ENCODE measurements at regions not wholly inside any gene's neighbourhood (a gene's known extent, or its start where the extent isn't known, plus 50 kb on each side); places are given as distances from the start of the nearest gene placed in this dataset.
"Not testable (repeated sequence)": the region's sequence is repeated elsewhere in the genome, so short reads cannot be mapped to it uniquely, and the experiment has no call there.

GRCh38 chr4:60981534-60981933, 218.6 kb upstream of the ADGRL3 start:
- Mint-ChIP-seq H3K9me3 (no peaks in the 10 kb centered on the region), H3K27me3 (no peaks in the 10 kb centered on the region), H3K4me1 (ENCODE audit: unreplicated experiment) (no peaks in the 10 kb centered on the region), H3K27ac (no peak overlapping the region), H3K4me3 (no peak overlapping the region), H3K36me3 (no peaks in the 10 kb centered on the region)
- TF ChIP-seq CTCF (conservative IDR thresholded peaks at IDR 0.05), result no peak
- no peak for DNase-seq (ENCODE audit: extremely low spot score, unreplicated experiment)

DNA sequence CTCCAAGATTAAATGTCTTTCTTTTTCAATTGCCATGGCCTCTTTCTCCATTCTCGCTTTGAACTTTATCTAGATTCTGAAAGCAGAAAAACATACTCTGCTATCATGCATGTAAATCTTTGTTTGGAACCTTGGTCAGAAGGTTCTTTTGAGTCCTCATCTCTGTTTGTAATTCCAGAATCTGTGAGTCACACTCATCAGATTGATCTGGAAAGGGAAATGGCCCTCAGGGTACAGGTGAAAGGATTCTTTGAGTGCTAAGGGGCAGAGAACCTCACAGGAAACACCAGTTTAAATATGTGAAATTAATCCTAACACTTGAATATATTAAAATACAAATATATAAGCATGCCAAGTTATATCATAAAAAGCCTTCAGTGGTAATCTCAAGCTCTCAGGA, 211.0 kb upstream of the ADGRL3 start:
- Mint-ChIP-seq H3K36me3 (no peaks in the 10 kb centered on the region), H3K4me1 (ENCODE audit: unreplicated experiment) (no peaks in the 10 kb centered on the region), H3K9me3 (no peaks in the 10 kb centered on the region), H3K27me3 (no peaks in the 10 kb centered on the region), H3K4me3 (no peak overlapping the region), H3K27ac (no peak overlapping the region)
- TF ChIP-seq CTCF (conservative IDR thresholded peaks at IDR 0.05), result no peak
- DNase-seq (ENCODE audit: extremely low spot score, unreplicated experiment), result no peak

GRCh38 chr4:60992037-60992436, 208.1 kb upstream of the ADGRL3 start:
- DNase-seq (ENCODE audit: extremely low spot score, unreplicated experiment), result no peak
- Mint-ChIP-seq H3K36me3 (no peaks in the 10 kb centered on the region), H3K27ac (no peak overlapping the region), H3K4me1 (ENCODE audit: unreplicated experiment) (no peaks in the 10 kb centered on the region), H3K9me3 (no peaks in the 10 kb centered on the region), H3K4me3 (no peak overlapping the region), H3K27me3 (no peaks in the 10 kb centered on the region)
- TF ChIP-seq CTCF (conservative IDR thresholded peaks at IDR 0.05), result no peak

- H3K27me3 Mint-ChIP-seq, result no peaks in the 10 kb centered on the region
- DNase-seq (ENCODE audit: extremely low spot score, unreplicated experiment), result no peak
Observed at GRCh38 chr4:61003301-61003700, 196.8 kb upstream of the ADGRL3 start.

GRCh38 chr4:61004651-61005170, 195.4 kb upstream of the ADGRL3 start:
- Mint-ChIP-seq H3K9me3 (no peaks in the 10 kb centered on the region), H3K4me1 (ENCODE audit: unreplicated experiment) (no peaks in the 10 kb centered on the region), H3K4me3 (no peak overlapping the region), H3K27ac (no peak overlapping the region), H3K36me3 (no peaks in the 10 kb centered on the region), H3K27me3 (no peaks in the 10 kb centered on the region)
- no peak for DNase-seq (ENCODE audit: extremely low spot score, unreplicated experiment)
- no peak for TF ChIP-seq CTCF (conservative IDR thresholded peaks at IDR 0.05)

More at GRCh38 chr4:61003301-61003700, 196.8 kb upstream of the ADGRL3 start:
- Mint-ChIP-seq H3K4me3 (no peak overlapping the region), H3K27ac (no peak overlapping the region), H3K9me3 (no peaks in the 10 kb centered on the region), H3K36me3 (no peaks in the 10 kb centered on the region), H3K4me1 (ENCODE audit: unreplicated experiment) (no peaks in the 10 kb centered on the region)
- no peak for TF ChIP-seq CTCF (conservative IDR thresholded peaks at IDR 0.05)

- H3K27ac Mint-ChIP-seq, result no peak overlapping the region
- TF ChIP-seq CTCF (conservative IDR thresholded peaks at IDR 0.05), result no peak
- H3K27me3 Mint-ChIP-seq, result no peaks in the 10 kb centered on the region
- no peaks in the 10 kb centered on the region for H3K4me1 Mint-ChIP-seq (ENCODE audit: unreplicated experiment)
- H3K4me3 Mint-ChIP-seq, result no peak overlapping the region
- no peaks in the 10 kb centered on the region for H3K9me3 Mint-ChIP-seq
- H3K36me3 Mint-ChIP-seq, result no peaks in the 10 kb centered on the region
- DNase-seq (ENCODE audit: extremely low spot score, unreplicated experiment), result no peak
Observed at GRCh38 chr4:61011051-61011450, 189.1 kb upstream of the ADGRL3 start.

DNA sequence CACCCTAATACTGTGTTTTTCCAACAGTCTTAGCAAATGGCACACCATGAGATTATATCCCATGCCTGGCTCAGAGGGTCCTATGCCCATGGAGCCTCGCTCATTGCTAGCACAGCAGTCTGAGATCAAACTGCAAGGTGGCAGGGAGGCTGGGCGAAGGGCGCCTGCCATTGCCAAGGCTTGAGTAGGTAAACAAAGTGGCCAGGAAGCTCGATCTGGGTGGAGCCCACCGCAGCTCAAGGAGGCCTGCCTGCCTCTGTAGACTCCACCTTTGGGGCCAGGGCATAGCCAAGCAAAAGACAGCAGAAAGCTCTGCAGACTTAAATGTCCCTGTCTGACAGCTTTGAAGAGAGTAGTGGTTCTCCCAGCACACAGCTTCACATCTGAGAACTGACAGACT, 188.2 kb upstream of the ADGRL3 start:
- not testable (repeated sequence) for H3K9me3 Mint-ChIP-seq; DNase-seq (ENCODE audit: extremely low spot score, unreplicated experiment); H3K4me3 Mint-ChIP-seq; H3K36me3 Mint-ChIP-seq; H3K4me1 Mint-ChIP-seq (ENCODE audit: unreplicated experiment); H3K27me3 Mint-ChIP-seq; H3K27ac Mint-ChIP-seq

Measured in type B pancreatic cell (in vitro differentiated cells).